H9 (cell line): ENCODE measurements at regions not wholly inside any gene's neighbourhood (a gene's known extent, or its start where the extent isn't known, plus 50 kb on each side); places are given as distances from the start of the nearest gene placed in this dataset.

Source experiments
- DNase-seq: peaks from one replicate; pipeline ENCODE4 v3.0.0-alpha.2; 2017
- H2AFZ ChIP-seq: one replicate; pipeline ENCODE4 v1.6.1; 2013; ENCODE audit warnings: mild to moderate bottlenecking, low read length, control low read depth, moderate library complexity
- H2AK5ac ChIP-seq: 2 replicates; pipeline ENCODE4 v1.6.1; 2013; ENCODE audit warnings: low read length, control low read depth, mixed read lengths; ENCODE audit not compliant: insufficient read length
- H2BK120ac ChIP-seq: one replicate; pipeline ENCODE4 v1.6.1; 2013; ENCODE audit warnings: low read depth, mild to moderate bottlenecking, low read length, control low read depth, inconsistent platforms; ENCODE audit not compliant: poor library complexity, severe bottlenecking
- H2BK12ac ChIP-seq: 2 replicates; pipeline ENCODE4 v1.6.1; 2013; ENCODE audit warnings: low read length, control low read depth, mixed read lengths, low read depth; ENCODE audit not compliant: insufficient read length
- H2BK15ac ChIP-seq: 2 replicates; pipeline ENCODE4 v1.6.1; 2013; ENCODE audit warnings: low read depth, low read length, control low read depth
- H2BK20ac ChIP-seq: one replicate; pipeline ENCODE4 v1.6.1; 2013; ENCODE audit warnings: low read depth, mild to moderate bottlenecking, low read length, control low read depth, inconsistent platforms; ENCODE audit not compliant: poor library complexity, severe bottlenecking
- H2BK5ac ChIP-seq: 2 replicates; pipeline ENCODE4 v1.6.1; 2013; ENCODE audit warnings: low read length, control low read depth, mixed read lengths; ENCODE audit not compliant: insufficient read length
- H3K14ac ChIP-seq: 2 replicates; pipeline ENCODE4 v1.6.1; 2013; ENCODE audit warnings: low read length, control low read depth; ENCODE audit not compliant: insufficient read depth
- H3K18ac ChIP-seq: 2 replicates; pipeline ENCODE4 v1.6.1; 2013; ENCODE audit warnings: low read depth, mild to moderate bottlenecking, mixed read lengths, low read length, control low read depth; ENCODE audit not compliant: insufficient read length
- H3K23ac ChIP-seq: 2 replicates; pipeline ENCODE4 v1.6.1; 2013; ENCODE audit warnings: low read length, control low read depth, mixed read lengths, low read depth; ENCODE audit not compliant: insufficient read length
- H3K23me2 ChIP-seq: 2 replicates; pipeline ENCODE4 v1.6.1; 2013; ENCODE audit warnings: low read depth, mild to moderate bottlenecking, mixed read lengths, low read length, control low read depth; ENCODE audit not compliant: insufficient read length, poor library complexity, severe bottlenecking
- H3K27ac ChIP-seq: 2 replicates; pipeline ENCODE4 v1.5.1; 2013; ENCODE audit warnings: low read length, control low read depth, mixed read lengths, low read depth; ENCODE audit not compliant: insufficient read length
- H3K27me3 ChIP-seq: 2 replicates; pipeline ENCODE4 v1.6.1; 2013; ENCODE audit warnings: low read length, control low read depth, inconsistent platforms; ENCODE audit not compliant: insufficient read depth
- H3K4ac ChIP-seq: 2 replicates; pipeline ENCODE4 v1.6.1; 2013; ENCODE audit warnings: low read depth, mild to moderate bottlenecking, control low read depth, inconsistent platforms, low read length, moderate library complexity
- H3K4me1 ChIP-seq: 2 replicates; pipeline ENCODE4 v1.6.1; 2013; ENCODE audit warnings: low read length, control low read depth, inconsistent platforms; ENCODE audit not compliant: insufficient read depth
- H3K4me2 ChIP-seq: 2 replicates; pipeline ENCODE4 v1.6.1; 2013; ENCODE audit warnings: low read length, control low read depth, mixed read lengths; ENCODE audit not compliant: insufficient read length, insufficient read depth
- H3K56ac ChIP-seq: 2 replicates; pipeline ENCODE4 v1.6.1; 2013; ENCODE audit warnings: low read depth, mild to moderate bottlenecking, mixed read lengths, low read length, control low read depth; ENCODE audit not compliant: insufficient read length
- H3K79me1 ChIP-seq: 2 replicates; pipeline ENCODE4 v1.6.1; 2013; ENCODE audit warnings: low read depth, mild to moderate bottlenecking, moderate library complexity, low read length, control low read depth, inconsistent platforms; ENCODE audit not compliant: insufficient read depth, poor library complexity, severe bottlenecking
- H3K79me2 ChIP-seq: 2 replicates; pipeline ENCODE4 v1.6.1; 2013; ENCODE audit warnings: low read length, control low read depth, inconsistent platforms; ENCODE audit not compliant: insufficient read depth
- H3K9ac ChIP-seq: 2 replicates; pipeline ENCODE4 v1.6.1; 2013; ENCODE audit warnings: low read length, control low read depth, mixed read lengths; ENCODE audit not compliant: insufficient read length; ENCODE audit errors: extremely low read depth
- H3K9me3 ChIP-seq: one replicate; pipeline ENCODE4 v1.6.1; 2013; ENCODE audit warnings: low read depth, low read length, inconsistent platforms; ENCODE audit not compliant: control insufficient read depth
- H3T11ph ChIP-seq: one replicate; pipeline ENCODE4 v1.6.1; 2013; ENCODE audit warnings: mild to moderate bottlenecking, low read length, control low read depth, inconsistent platforms
- H4K20me1 ChIP-seq: one replicate; pipeline ENCODE4 v1.6.1; 2013; ENCODE audit not compliant: control insufficient read depth, insufficient read length, insufficient read depth
- H4K5ac ChIP-seq: 2 replicates; pipeline ENCODE4 v1.6.1; 2013; ENCODE audit warnings: low read depth, mild to moderate bottlenecking, mixed read lengths, low read length, control low read depth; ENCODE audit not compliant: insufficient read length
- H4K8ac ChIP-seq: replicated peaks from 2 replicates; pipeline ENCODE4 v1.6.1; 2013; ENCODE audit warnings: low read length, control low read depth, mixed read lengths, low read depth; ENCODE audit not compliant: insufficient read length
- H4K91ac ChIP-seq: 2 replicates; pipeline ENCODE4 v1.6.1; 2013; ENCODE audit warnings: low read depth, mild to moderate bottlenecking, moderate library complexity, mixed read lengths, low read length, control low read depth; ENCODE audit not compliant: insufficient read length
- H3K27ac Mint-ChIP-seq, 3 experiments: 2 replicates in 2 of 3; 3 replicates in 1 of 3; pipeline ENCODE4 v1.8.0; 2020 to 2021; ENCODE audit warnings: mixed read lengths in 3 of 3, mild to moderate bottlenecking in 1 of 3, moderate library complexity in 1 of 3
- H3K27me3 Mint-ChIP-seq: 2 replicates; pipeline ENCODE4 v1.8.0; 2021; ENCODE audit warnings: low read depth, mild to moderate bottlenecking, moderate library complexity, mixed read lengths
- H3K36me3 Mint-ChIP-seq, 3 experiments: 2 replicates in 2 of 3; 3 replicates in 1 of 3; pipeline ENCODE4 v1.8.0; 2020 to 2021; ENCODE audit warnings: low read depth in 3 of 3, mixed read lengths in 3 of 3; ENCODE audit not compliant: insufficient read depth in 1 of 3
- H3K4me1 Mint-ChIP-seq, 2 experiments: 2 replicates each; pipeline ENCODE4 v1.8.0; 2020; ENCODE audit warnings: mixed read lengths in 2 of 2
- H3K4me3 Mint-ChIP-seq, 2 experiments: 2 replicates in 1 of 2; 3 replicates in 1 of 2; pipeline ENCODE4 v1.8.0; 2020 to 2021; ENCODE audit warnings: mild to moderate bottlenecking in 2 of 2, mixed read lengths in 2 of 2, moderate library complexity in 1 of 2
- H3K9me3 Mint-ChIP-seq, 2 experiments: 2 replicates in 1 of 2; 3 replicates in 1 of 2; pipeline ENCODE4 v1.8.0; 2020; ENCODE audit warnings: mild to moderate bottlenecking in 2 of 2, mixed read lengths in 2 of 2, moderate library complexity in 1 of 2
- WGBS: extraction: QIAGEN DNeasy Blood & Tissue Kit; methylation state at CpG from one replicate; pipeline ENCODE4 v1.1.7; 2013; ENCODE audit warnings: missing lambda C conversion rate, low lambda C conversion rate, mixed read lengths; ENCODE audit not compliant: insufficient read length; ENCODE audit errors: extremely low coverage; 5-methylcytosine and 5-hydroxymethylcytosine counted together
- TF ChIP-seq, protein P1 (sequence below): fragments of 200-600 bp; sonication (generic); conservative IDR thresholded peaks from 3 replicates; pipeline ENCODE4 v1.8.0; 2021; ENCODE audit warnings: antibody characterized with exemption, mild to moderate bottlenecking

- H3T11ph ChIP-seq, result no peak overlapping the region
- peaks cover 4% of the 10 kb centered on the region for H3K9me3 ChIP-seq
- no peak overlapping the region for H3K14ac ChIP-seq
- H3K23me2 ChIP-seq, result no peaks in the 10 kb centered on the region
- no peak overlapping the region for H2BK15ac ChIP-seq
- H3K4ac ChIP-seq, result no peak overlapping the region
- TF ChIP-seq, protein P1, sequence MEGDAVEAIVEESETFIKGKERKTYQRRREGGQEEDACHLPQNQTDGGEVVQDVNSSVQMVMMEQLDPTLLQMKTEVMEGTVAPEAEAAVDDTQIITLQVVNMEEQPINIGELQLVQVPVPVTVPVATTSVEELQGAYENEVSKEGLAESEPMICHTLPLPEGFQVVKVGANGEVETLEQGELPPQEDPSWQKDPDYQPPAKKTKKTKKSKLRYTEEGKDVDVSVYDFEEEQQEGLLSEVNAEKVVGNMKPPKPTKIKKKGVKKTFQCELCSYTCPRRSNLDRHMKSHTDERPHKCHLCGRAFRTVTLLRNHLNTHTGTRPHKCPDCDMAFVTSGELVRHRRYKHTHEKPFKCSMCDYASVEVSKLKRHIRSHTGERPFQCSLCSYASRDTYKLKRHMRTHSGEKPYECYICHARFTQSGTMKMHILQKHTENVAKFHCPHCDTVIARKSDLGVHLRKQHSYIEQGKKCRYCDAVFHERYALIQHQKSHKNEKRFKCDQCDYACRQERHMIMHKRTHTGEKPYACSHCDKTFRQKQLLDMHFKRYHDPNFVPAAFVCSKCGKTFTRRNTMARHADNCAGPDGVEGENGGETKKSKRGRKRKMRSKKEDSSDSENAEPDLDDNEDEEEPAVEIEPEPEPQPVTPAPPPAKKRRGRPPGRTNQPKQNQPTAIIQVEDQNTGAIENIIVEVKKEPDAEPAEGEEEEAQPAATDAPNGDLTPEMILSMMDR, result no peak
- H3K27ac ChIP-seq, result no peak overlapping the region
- H3K23ac ChIP-seq, result no peak overlapping the region
- no CpG with 5 or more reads among the region's 8 CpGs for WGBS
- H4K5ac ChIP-seq, result no peak overlapping the region
- H2BK12ac ChIP-seq, result no peak overlapping the region
- H3K4me1 ChIP-seq, result peaks cover 2% of the 10 kb centered on the region; the same call in 1 of the 2 replicates
- peaks cover 10 to 69% of the 10 kb centered on the region in 2 experiments for H3K9me3 Mint-ChIP-seq
- peaks cover 11% of the 10 kb centered on the region in 2 experiments for H3K4me1 Mint-ChIP-seq
- no peak overlapping the region for H3K4me2 ChIP-seq
- no peak overlapping the region for H3K18ac ChIP-seq
- no peaks in the 10 kb centered on the region for H3K27me3 ChIP-seq
- H4K91ac ChIP-seq, result no peak overlapping the region
- H3K79me1 ChIP-seq, result no peaks in the 10 kb centered on the region
- peaks cover 5 to 16% (median 8%) of the 10 kb centered on the region in 3 experiments for H3K36me3 Mint-ChIP-seq
- no peak overlapping the region for H2BK5ac ChIP-seq
- no peak overlapping the region for H2BK20ac ChIP-seq
- no peak overlapping the region for H3K56ac ChIP-seq
- no peak overlapping the region for H3K9ac ChIP-seq
- DNase-seq, result no peak
- H2BK120ac ChIP-seq, result no peak overlapping the region
- H2AFZ ChIP-seq, result no peak overlapping the region
- H3K4me3 Mint-ChIP-seq, result no peak overlapping the region
- H3K27me3 Mint-ChIP-seq, result peaks cover 3% of the 10 kb centered on the region; the same call in 1 of the 2 replicates
- H4K20me1 ChIP-seq, result no peaks in the 10 kb centered on the region
- H3K79me2 ChIP-seq, result no peaks in the 10 kb centered on the region
- no peak overlapping the region; a peak in 1 of 7 replicates for H3K27ac Mint-ChIP-seq
- no peak overlapping the region for H4K8ac ChIP-seq
- H2AK5ac ChIP-seq, result no peak overlapping the region
These were observed 96.1 kb upstream of the FAM9B start for GRCh38 chrX:9130031-9130430.
